ENCODE measurements at regions not wholly inside any gene's neighbourhood (a gene's known extent, or its start where the extent isn't known, plus 50 kb on each side); places are given as distances from the start of the nearest gene placed in this dataset.

- Histone ChIP-seq H3K27me3 (no peaks in the 10 kb centered on the region), H3K4me1 (no peaks in the 10 kb centered on the region), H3K27ac (peak overlapping the region in 1 of 4 donors; percentile 42), H3K4me3 (no peak overlapping the region), H3K9me3 (no peaks in the 10 kb centered on the region), H3K36me3 (no peaks in the 10 kb centered on the region)
- 28 to 44% methylated on average over 4 of the region's 4 CpGs for WGBS, 2 donors
- TF ChIP-seq CTCF (IDR thresholded peaks at IDR 0.05) (peak in 3 of 5 experiments; percentile 26 to 38 (median 32)), POLR2A (IDR thresholded peaks at IDR 0.05) (no peak), EP300 (IDR thresholded peaks at IDR 0.05) (no peak)
- no peak for DNase-seq (ENCODE audit: low spot score in 2 of 2)
Observed at GRCh38 chr10:107409522-107409921, 245.0 kb upstream of the SORCS1 start.

GRCh38 chr10:107398115-107398514, 233.6 kb upstream of the SORCS1 start:
- no peak for DNase-seq (ENCODE audit: low spot score in 2 of 2)
- Histone ChIP-seq H3K36me3 (no peaks in the 10 kb centered on the region), H3K27me3 (no peaks in the 10 kb centered on the region), H3K4me3 (no peak overlapping the region), H3K27ac (no peak overlapping the region), H3K4me1 (no peaks in the 10 kb centered on the region), H3K9me3 (no peaks in the 10 kb centered on the region)
- TF ChIP-seq EP300 (IDR thresholded peaks at IDR 0.05) (no peak), POLR2A (IDR thresholded peaks at IDR 0.05) (no peak), CTCF (IDR thresholded peaks at IDR 0.05) (no peak)

GRCh38 chr10:107391901-107392300, 227.4 kb upstream of the SORCS1 start:
- Histone ChIP-seq H3K4me1 (no peaks in the 10 kb centered on the region), H3K9me3 (no peaks in the 10 kb centered on the region), H3K27ac (no peak overlapping the region), H3K36me3 (no peaks in the 10 kb centered on the region), H3K27me3 (no peaks in the 10 kb centered on the region), H3K4me3 (no peak overlapping the region)
- 74 to 77% methylated on average over 4 of the region's 4 CpGs for WGBS, 2 donors
- no peak for DNase-seq (ENCODE audit: low spot score in 2 of 2)
- TF ChIP-seq CTCF (IDR thresholded peaks at IDR 0.05) = no peak
- no peak for TF ChIP-seq EP300 (IDR thresholded peaks at IDR 0.05)
- TF ChIP-seq POLR2A (IDR thresholded peaks at IDR 0.05) = no peak

GRCh38 chr10:107390563-107390962, 226.1 kb upstream of the SORCS1 start:
- Histone ChIP-seq H3K36me3 (no peaks in the 10 kb centered on the region), H3K4me1 (no peaks in the 10 kb centered on the region), H3K27me3 (no peaks in the 10 kb centered on the region), H3K9me3 (no peaks in the 10 kb centered on the region), H3K27ac (no peak overlapping the region), H3K4me3 (no peak overlapping the region)
- no peak for TF ChIP-seq EP300 (IDR thresholded peaks at IDR 0.05)
- TF ChIP-seq POLR2A (IDR thresholded peaks at IDR 0.05) = no peak
- TF ChIP-seq CTCF (IDR thresholded peaks at IDR 0.05) = no peak
- no peak for DNase-seq (ENCODE audit: low spot score in 2 of 2)
- 71 to 75% methylated on average over 1 of the region's 1 CpG for WGBS, 2 donors

- Histone ChIP-seq H3K9me3 (no peaks in the 10 kb centered on the region), H3K4me3 (no peak overlapping the region), H3K27me3 (no peaks in the 10 kb centered on the region), H3K36me3 (no peaks in the 10 kb centered on the region), H3K4me1 (no peaks in the 10 kb centered on the region), H3K27ac (no peak overlapping the region)
- WGBS, 2 donors = 93 to 94% methylated on average over 3 of the region's 3 CpGs
- TF ChIP-seq CTCF (IDR thresholded peaks at IDR 0.05) (no peak), EP300 (IDR thresholded peaks at IDR 0.05) (no peak), POLR2A (IDR thresholded peaks at IDR 0.05) (no peak)
- no peak for DNase-seq (ENCODE audit: low spot score in 2 of 2)
Observed at GRCh38 chr10:107383357-107383756, 218.9 kb upstream of the SORCS1 start.

Measured in tibial nerve (tissue), 4 donors.